GM20000 (cell line): ENCODE measurements at regions not wholly inside any gene's neighbourhood (a gene's known extent, or its start where the extent isn't known, plus 50 kb on each side); places are given as distances from the start of the nearest gene placed in this dataset.

Experiments used
- DNase-seq: peaks from one replicate; pipeline ENCODE4 v3.0.0; 2012; ENCODE audit warnings: low spot score
- CTCF ChIP-seq: IDR thresholded peaks from 2 replicates; pipeline ENCODE4 v1.5.1; 2012; ENCODE audit warnings: mild to moderate bottlenecking, control low read depth; ENCODE audit errors: extremely low read depth, missing control alignments

GRCh38 chr5:147145328-147145727 is 89.5 kb upstream of the STK32A start:
- no peak for DNase-seq
- no peak for TF ChIP-seq CTCF

- no peak for DNase-seq
- no peak for TF ChIP-seq CTCF
Observed at GRCh38 chr5:147148715-147149114, 86.1 kb upstream of the STK32A start.

- TF ChIP-seq CTCF, result no peak
- no peak for DNase-seq
Observed at GRCh38 chr5:147152086-147152485, 82.7 kb upstream of the STK32A start.

GRCh38 chr5:147154809-147155208 is 80.0 kb upstream of the STK32A start:
- DNase-seq, result no peak
- no peak for TF ChIP-seq CTCF

- no peak for TF ChIP-seq CTCF
- DNase-seq, result no peak
Observed at GRCh38 chr5:147156012-147156411, 78.8 kb upstream of the STK32A start.

GRCh38 chr5:147160902-147161700 is 73.7 kb upstream of the STK32A start:
- DNase-seq, result no peak
- no peak for TF ChIP-seq CTCF

- no peak for TF ChIP-seq CTCF
- DNase-seq, result no peak
Observed at GRCh38 chr5:147162740-147163139, 72.1 kb upstream of the STK32A start.
